Dendritic cell treated with granulocyte-macrophage colony-stimulating factor and Interleukin-4, amounts not matched to agents 40 ng/mL and 50 ng/mL, for 4 days (primary cell): ENCODE measurements at regions not wholly inside any gene's neighbourhood (a gene's known extent, or its start where the extent isn't known, plus 50 kb on each side); places are given as distances from the start of the nearest gene placed in this dataset.
"Not testable (repeated sequence)": the region's sequence is repeated elsewhere in the genome, so short reads cannot be mapped to it uniquely, and the experiment has no call there.

Experiments
- H3K27ac Mint-ChIP-seq: one replicate; pipeline ENCODE4 v1.8.0; 2022; ENCODE audit warnings: mild to moderate bottlenecking, mixed read lengths
- H3K27me3 Mint-ChIP-seq: one replicate; pipeline ENCODE4 v1.8.0; 2022; ENCODE audit warnings: mild to moderate bottlenecking, mixed read lengths
- H3K36me3 Mint-ChIP-seq: one replicate; pipeline ENCODE4 v1.8.0; 2022; ENCODE audit warnings: low read depth, mixed read lengths
- H3K4me1 Mint-ChIP-seq: one replicate; pipeline ENCODE4 v1.8.0; 2022; ENCODE audit warnings: low read depth, mixed read lengths
- H3K4me3 Mint-ChIP-seq: one replicate; pipeline ENCODE4 v1.8.0; 2022; ENCODE audit warnings: mild to moderate bottlenecking, moderate library complexity, mixed read lengths
- H3K9me3 Mint-ChIP-seq: one replicate; pipeline ENCODE4 v1.8.0; 2022; ENCODE audit warnings: mixed read lengths
- intact Hi-C: fragments of 100-400 bp; cut with micrococcal nuclease; formaldehyde crosslinking; loops from one replicate; pipeline ENCODE4 v1.15.0; 2022

DNA sequence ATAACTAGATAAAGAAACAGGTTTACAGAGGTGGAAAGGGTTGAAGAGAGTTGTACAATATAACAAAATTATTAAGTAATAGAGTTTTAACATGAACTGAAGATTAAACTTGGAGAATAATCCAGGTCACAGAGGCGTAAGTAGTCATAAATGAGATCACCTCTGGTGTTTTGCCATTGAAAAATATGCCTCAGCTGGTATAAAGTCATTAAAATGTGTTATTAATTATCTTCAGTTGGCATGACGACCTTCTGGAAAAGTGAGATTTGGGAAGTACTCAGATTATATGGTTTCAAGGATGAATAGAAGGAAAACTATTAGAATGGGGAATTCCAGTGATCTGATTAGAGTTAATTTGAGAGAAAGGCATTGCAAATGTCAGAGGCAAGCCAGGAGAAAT lies 237.5 kb upstream of the ANXA10 start:
- Mint-ChIP-seq H3K27ac (no peak overlapping the region), H3K36me3 (no peaks in the 10 kb centered on the region), H3K4me3 (no peak overlapping the region), H3K9me3 (peaks cover 33% of the 10 kb centered on the region), H3K4me1 (no peaks in the 10 kb centered on the region), H3K27me3 (no peaks in the 10 kb centered on the region)
- intact Hi-C loops, result no loop called here

DNA sequence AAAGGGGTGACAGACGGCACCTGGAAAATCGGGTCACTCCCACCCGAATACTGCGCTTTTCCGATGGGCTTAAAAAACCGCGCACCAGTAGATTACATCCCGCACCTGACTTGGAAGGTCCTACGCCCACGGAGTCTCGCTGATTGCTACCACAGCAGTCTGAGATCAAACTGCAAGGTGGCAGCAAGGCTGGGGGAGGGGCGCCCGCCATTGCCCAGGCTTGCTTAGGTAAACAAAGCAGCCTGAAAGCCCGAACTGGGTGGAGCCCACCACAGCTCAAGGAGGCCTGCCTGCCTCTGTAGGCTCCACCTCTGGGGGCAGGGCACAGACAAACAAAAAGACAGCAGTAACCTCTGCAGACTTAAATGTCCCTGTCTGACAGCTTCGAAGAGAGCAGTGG lies 234.2 kb upstream of the ANXA10 start:
- H3K27ac Mint-ChIP-seq, H3K4me1 Mint-ChIP-seq, H3K36me3 Mint-ChIP-seq, H3K27me3 Mint-ChIP-seq, H3K4me3 Mint-ChIP-seq, intact Hi-C loops: not testable (repeated sequence)
- peaks cover 45% of the 10 kb centered on the region for H3K9me3 Mint-ChIP-seq

DNA sequence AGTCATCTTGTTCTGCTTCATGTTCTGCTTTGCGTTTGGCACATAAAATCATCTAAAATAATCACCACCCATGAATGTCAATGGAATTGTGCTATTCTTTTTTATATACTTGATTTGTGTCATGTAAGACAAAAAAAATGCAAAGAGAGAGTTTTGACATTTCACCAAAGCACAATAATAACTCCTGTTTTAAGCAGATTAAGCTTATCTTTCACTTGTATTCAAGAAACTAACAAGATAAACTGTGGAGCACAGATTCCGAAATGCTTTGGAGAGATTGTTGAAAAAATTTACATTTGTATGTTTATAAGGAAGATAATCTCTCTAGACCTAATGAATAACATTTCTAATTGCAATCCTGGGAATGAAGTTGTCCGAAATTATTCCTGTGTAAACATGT lies 225.1 kb upstream of the ANXA10 start:
- no peaks in the 10 kb centered on the region for H3K4me1 Mint-ChIP-seq
- no peak overlapping the region for H3K27ac Mint-ChIP-seq
- no peaks in the 10 kb centered on the region for H3K9me3 Mint-ChIP-seq
- intact Hi-C loops, result no loop called here
- no peaks in the 10 kb centered on the region for H3K27me3 Mint-ChIP-seq
- H3K36me3 Mint-ChIP-seq, result no peaks in the 10 kb centered on the region
- no peak overlapping the region for H3K4me3 Mint-ChIP-seq

DNA sequence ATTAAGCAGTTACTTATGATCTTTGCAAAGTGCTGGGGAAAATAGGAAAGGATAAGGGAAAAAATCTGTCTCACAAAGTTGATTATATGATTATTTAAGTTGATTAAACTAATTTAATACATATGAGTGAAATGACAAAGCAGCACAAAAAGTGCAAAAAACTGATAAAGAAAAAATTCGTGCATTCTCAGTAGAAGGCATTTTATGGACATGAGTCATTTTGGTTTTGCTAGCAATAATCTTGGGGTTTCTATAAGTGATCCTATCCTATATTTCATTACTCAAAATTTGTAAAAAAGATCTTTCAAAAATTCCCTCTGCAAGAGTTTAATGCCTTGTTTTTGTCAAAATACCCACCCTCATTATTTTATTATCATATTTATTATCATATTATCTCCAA lies 224.2 kb upstream of the ANXA10 start:
- Mint-ChIP-seq H3K27me3 (no peaks in the 10 kb centered on the region), H3K4me1 (no peaks in the 10 kb centered on the region), H3K27ac (no peak overlapping the region), H3K36me3 (no peaks in the 10 kb centered on the region), H3K9me3 (no peaks in the 10 kb centered on the region), H3K4me3 (no peak overlapping the region)
- intact Hi-C loops, result no loop called here

GRCh38 chr4:167873496-167873895 lies 218.8 kb upstream of the ANXA10 start:
- H3K4me1 Mint-ChIP-seq, result no peaks in the 10 kb centered on the region
- H3K36me3 Mint-ChIP-seq, result no peaks in the 10 kb centered on the region
- peaks cover 23% of the 10 kb centered on the region for H3K9me3 Mint-ChIP-seq
- intact Hi-C loops, result no loop called here
- no peak overlapping the region for H3K4me3 Mint-ChIP-seq
- H3K27me3 Mint-ChIP-seq, result no peaks in the 10 kb centered on the region
- no peak overlapping the region for H3K27ac Mint-ChIP-seq

GRCh38 chr4:167876091-167876490 lies 216.2 kb upstream of the ANXA10 start:
- H3K27ac Mint-ChIP-seq, H3K36me3 Mint-ChIP-seq, H3K4me3 Mint-ChIP-seq, H3K4me1 Mint-ChIP-seq, intact Hi-C loops, H3K27me3 Mint-ChIP-seq: not testable (repeated sequence)
- H3K9me3 Mint-ChIP-seq, result peaks cover 43% of the 10 kb centered on the region

DNA sequence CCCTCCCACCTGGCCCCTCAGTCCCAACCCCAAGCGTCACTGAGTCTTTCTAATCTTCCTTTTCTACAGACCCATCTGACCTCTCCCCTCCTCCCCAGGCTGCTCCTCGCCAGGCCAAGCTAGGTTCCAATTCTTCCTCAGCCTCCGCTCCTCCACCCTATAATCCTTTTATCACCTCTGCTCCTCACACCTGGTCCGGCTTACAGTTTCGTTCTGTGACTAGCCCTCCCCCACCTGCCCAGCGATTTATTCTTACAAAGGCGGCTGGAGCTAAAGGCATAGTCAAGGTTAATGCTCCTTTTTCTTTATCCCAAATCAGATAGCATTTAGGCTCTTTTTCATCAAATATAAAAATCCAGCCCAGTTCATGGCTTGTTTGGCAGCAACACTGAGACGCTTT lies 214.5 kb upstream of the ANXA10 start:
- H3K9me3 Mint-ChIP-seq, result peaks cover 49% of the 10 kb centered on the region
- intact Hi-C loops, H3K36me3 Mint-ChIP-seq, H3K27ac Mint-ChIP-seq, H3K4me3 Mint-ChIP-seq, H3K4me1 Mint-ChIP-seq, H3K27me3 Mint-ChIP-seq: not testable (repeated sequence)

- peaks cover 41% of the 10 kb centered on the region for H3K9me3 Mint-ChIP-seq
- no peak overlapping the region for H3K4me3 Mint-ChIP-seq
- H3K4me1 Mint-ChIP-seq, result no peaks in the 10 kb centered on the region
- intact Hi-C loops, result no loop called here
- H3K36me3 Mint-ChIP-seq, result no peaks in the 10 kb centered on the region
- H3K27me3 Mint-ChIP-seq, result no peaks in the 10 kb centered on the region
- H3K27ac Mint-ChIP-seq, result no peak overlapping the region
Observed at GRCh38 chr4:167883266-167883665, 209.1 kb upstream of the ANXA10 start.

DNA sequence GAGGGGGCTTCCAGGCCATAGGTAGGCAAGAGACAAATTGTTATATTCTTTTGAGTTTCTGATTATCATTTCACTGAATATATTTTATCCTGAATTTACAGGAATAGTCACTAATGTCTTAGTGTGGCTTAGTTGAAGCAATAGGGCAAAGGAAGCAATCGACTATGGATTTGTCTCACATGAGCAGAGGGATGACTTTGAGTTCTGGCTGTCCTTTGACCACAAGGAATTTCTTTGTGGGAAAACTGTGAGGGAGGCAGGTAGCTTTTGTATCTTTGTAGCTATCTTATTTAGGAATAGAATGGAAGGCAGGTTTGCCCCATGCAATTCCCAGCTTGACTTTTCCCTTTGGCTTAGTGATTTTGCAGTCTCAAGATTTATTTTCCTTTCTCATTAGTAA lies 207.3 kb upstream of the ANXA10 start:
- no peaks in the 10 kb centered on the region for H3K27me3 Mint-ChIP-seq
- H3K9me3 Mint-ChIP-seq, result peaks cover 41% of the 10 kb centered on the region
- no peaks in the 10 kb centered on the region for H3K36me3 Mint-ChIP-seq
- no peak overlapping the region for H3K27ac Mint-ChIP-seq
- H3K4me3 Mint-ChIP-seq, result no peak overlapping the region
- intact Hi-C loops, result no loop called here
- no peaks in the 10 kb centered on the region for H3K4me1 Mint-ChIP-seq

- Mint-ChIP-seq H3K27ac (no peak overlapping the region), H3K4me3 (no peak overlapping the region), H3K4me1 (no peaks in the 10 kb centered on the region), H3K27me3 (no peaks in the 10 kb centered on the region), H3K9me3 (peaks cover 44% of the 10 kb centered on the region), H3K36me3 (no peaks in the 10 kb centered on the region)
- intact Hi-C loops, result no loop called here
Observed at GRCh38 chr4:167885872-167886271, 206.5 kb upstream of the ANXA10 start.

GRCh38 chr4:167887726-167888125 lies 204.6 kb upstream of the ANXA10 start:
- H3K36me3 Mint-ChIP-seq, result no peaks in the 10 kb centered on the region
- no peak overlapping the region for H3K4me3 Mint-ChIP-seq
- intact Hi-C loops, result no loop called here
- no peak overlapping the region for H3K27ac Mint-ChIP-seq
- H3K9me3 Mint-ChIP-seq, result peaks cover 45% of the 10 kb centered on the region
- H3K4me1 Mint-ChIP-seq, result no peaks in the 10 kb centered on the region
- H3K27me3 Mint-ChIP-seq, result no peaks in the 10 kb centered on the region

DNA sequence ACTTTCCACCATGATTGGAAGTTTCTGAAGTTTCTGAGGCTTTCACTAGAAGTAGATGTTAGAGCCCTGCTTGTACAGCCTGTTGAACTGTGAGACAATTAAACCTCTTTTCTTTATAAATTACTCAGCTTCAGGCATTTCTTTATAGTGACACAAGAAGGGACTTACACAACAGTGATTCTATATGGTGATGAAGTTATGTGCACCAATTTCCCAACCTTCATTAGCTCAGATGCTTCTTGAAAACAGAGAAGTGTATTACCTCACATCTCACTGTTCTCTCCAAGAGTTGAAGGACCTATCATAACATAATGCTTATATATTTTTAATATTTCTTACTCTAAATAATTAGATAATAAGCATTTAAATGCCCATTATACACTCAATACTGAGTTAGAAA lies 202.1 kb upstream of the ANXA10 start:
- Mint-ChIP-seq H3K4me3 (no peak overlapping the region), H3K27ac (no peak overlapping the region), H3K9me3 (peaks cover 53% of the 10 kb centered on the region), H3K36me3 (no peaks in the 10 kb centered on the region), H3K4me1 (no peaks in the 10 kb centered on the region), H3K27me3 (no peaks in the 10 kb centered on the region)
- intact Hi-C loops, result no loop called here

DNA sequence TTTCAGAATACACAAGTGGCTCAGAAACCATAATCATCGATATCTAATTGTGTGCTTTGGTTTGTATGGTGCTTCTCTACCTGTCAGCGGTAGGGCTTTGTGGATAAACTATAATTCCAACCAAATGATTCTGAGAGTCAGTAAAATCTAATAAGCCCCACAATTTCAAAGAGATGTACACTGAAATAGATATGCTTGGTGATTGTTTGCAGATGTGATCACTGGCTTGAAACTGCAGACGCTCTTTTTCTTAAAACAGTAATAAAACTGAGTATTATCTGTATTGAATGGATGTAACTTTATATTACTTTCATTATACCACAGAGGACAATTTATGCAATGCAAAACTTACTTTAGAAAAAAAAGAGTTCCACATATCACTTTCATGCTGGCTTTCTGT lies 198.8 kb upstream of the ANXA10 start:
- Mint-ChIP-seq H3K9me3 (peaks cover 57% of the 10 kb centered on the region), H3K36me3 (no peaks in the 10 kb centered on the region), H3K4me1 (no peaks in the 10 kb centered on the region), H3K27ac (no peak overlapping the region), H3K4me3 (no peak overlapping the region), H3K27me3 (no peaks in the 10 kb centered on the region)
- intact Hi-C loops, result no loop called here

GRCh38 chr4:167896260-167896659 lies 196.1 kb upstream of the ANXA10 start:
- intact Hi-C loops, H3K36me3 Mint-ChIP-seq, H3K27ac Mint-ChIP-seq, H3K4me1 Mint-ChIP-seq, H3K27me3 Mint-ChIP-seq, H3K4me3 Mint-ChIP-seq: not testable (repeated sequence)
- H3K9me3 Mint-ChIP-seq, result peaks cover 39% of the 10 kb centered on the region

- intact Hi-C loops, result no loop called here
- Mint-ChIP-seq H3K36me3 (no peaks in the 10 kb centered on the region), H3K27ac (no peak overlapping the region), H3K27me3 (no peaks in the 10 kb centered on the region), H3K9me3 (peaks cover 35% of the 10 kb centered on the region), H3K4me1 (no peaks in the 10 kb centered on the region), H3K4me3 (no peak overlapping the region)
Observed at GRCh38 chr4:167897116-167897515, 195.2 kb upstream of the ANXA10 start.

DNA sequence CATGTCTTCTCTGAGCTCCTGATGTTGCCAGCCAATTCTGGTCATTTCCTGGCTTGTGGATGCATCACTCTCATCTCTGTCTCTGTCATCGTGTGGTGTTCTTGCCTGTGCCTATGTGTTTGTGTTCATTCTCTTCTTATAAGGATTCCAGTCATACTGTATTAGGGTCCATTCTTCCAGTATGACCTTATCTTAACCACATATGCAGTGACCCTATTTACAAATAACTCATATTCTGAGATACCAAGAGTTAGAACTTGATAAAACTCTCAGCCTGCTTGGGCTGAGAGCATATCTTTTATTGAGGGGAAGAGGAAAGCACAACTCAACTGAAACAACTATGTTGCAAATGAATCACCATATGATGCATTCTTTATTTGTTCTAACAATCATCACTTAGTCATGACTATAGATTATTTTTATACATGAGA lies 189.0 kb upstream of the ANXA10 start:
- no peaks in the 10 kb centered on the region for H3K36me3 Mint-ChIP-seq
- intact Hi-C loops, result no loop called here

More for the DNA sequence above, 189.0 kb upstream of the ANXA10 start:
- Mint-ChIP-seq H3K4me1 (no peaks in the 10 kb centered on the region), H3K9me3 (peaks cover 10% of the 10 kb centered on the region), H3K27me3 (no peaks in the 10 kb centered on the region), H3K27ac (no peak overlapping the region), H3K4me3 (no peak overlapping the region)
